SH-SY5Y (cell line): ENCODE measurements at regions not wholly inside any gene's neighbourhood (a gene's known extent, or its start where the extent isn't known, plus 50 kb on each side); places are given as distances from the start of the nearest gene placed in this dataset.

Source experiments
- GATA2 ChIP-seq: IDR thresholded peaks from 2 replicates; pipeline ENCODE4 v1.6.1; 2011; ENCODE audit warnings: mild to moderate bottlenecking, low read depth, low read length
- GATA3 ChIP-seq: IDR thresholded peaks from 2 replicates; pipeline ENCODE4 v1.6.1; 2011; ENCODE audit warnings: low read depth, mild to moderate bottlenecking, low read length, moderate library complexity

- TF ChIP-seq GATA3 (no peak), GATA2 (no peak)
Observed at GRCh38 chr7:23956772-23957576, 247.0 kb downstream of the STK31 start.

DNA sequence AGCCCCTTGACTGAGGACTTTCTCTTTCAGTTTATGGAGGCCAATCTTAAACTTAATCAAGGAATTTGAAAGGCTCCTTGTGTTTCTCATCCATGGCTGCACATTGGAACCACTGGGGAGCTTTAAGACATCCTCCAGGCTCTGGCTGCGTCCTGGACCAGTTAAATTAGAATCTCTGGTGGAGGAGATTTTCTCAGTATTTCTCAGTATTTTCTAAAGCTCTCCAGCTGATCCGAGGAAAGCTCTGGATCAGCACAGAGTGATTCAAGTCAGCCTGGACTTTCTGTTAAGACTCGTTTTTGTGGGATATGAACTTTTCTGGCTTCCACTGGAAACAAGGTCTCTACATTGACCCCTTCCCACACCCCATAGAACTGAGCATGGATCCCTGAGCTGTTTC is 249.8 kb downstream of the STK31 start:
- TF ChIP-seq GATA3: no peak
- no peak for TF ChIP-seq GATA2

DNA sequence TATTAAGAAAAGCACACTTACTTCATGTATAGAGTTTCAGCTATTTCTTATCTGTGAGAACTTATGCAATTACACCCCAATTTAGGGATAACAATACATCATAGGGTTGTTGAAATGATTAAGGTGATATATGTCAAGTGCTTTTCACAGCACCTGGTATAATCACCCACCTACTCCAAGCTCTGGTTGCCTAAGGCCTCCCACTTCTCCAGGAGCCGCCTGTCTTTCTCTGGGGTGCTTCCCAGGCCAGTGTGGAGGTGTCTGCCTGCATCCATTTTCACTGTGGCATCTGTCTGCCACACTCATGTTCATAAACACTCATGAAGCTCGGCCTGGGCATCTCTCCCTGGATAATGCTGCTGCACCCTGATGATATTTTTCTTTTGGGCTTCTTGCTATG is 250.3 kb downstream of the STK31 start:
- TF ChIP-seq GATA2 (no peak), GATA3 (no peak)

GRCh38 chr7:23963461-23964165 is 253.6 kb downstream of the STK31 start:
- TF ChIP-seq GATA3 (no peak), GATA2 (no peak)

DNA sequence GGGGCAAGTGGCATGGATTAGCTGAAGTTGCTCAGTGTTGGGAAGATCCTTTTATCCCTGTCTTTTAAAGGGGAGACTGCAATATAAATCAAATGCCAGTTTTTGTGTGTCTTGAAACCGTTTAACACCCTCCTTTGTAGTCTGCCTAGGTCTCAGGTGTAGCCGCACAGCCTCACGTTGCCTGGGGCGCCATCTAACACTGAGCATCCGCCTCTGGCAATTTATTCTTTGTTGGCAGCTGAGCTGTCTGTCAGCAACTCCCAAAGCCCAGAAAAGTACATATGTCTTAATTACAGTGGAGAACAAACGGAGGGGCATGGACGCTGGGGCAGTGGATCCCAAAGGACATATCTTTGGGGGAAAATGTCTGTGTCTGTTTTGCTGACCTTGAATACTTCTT is 254.7 kb downstream of the STK31 start:
- no peak for TF ChIP-seq GATA3
- no peak for TF ChIP-seq GATA2

- TF ChIP-seq GATA3 (no peak), GATA2 (no peak)
Observed at GRCh38 chr7:23965296-23965695, 255.3 kb downstream of the STK31 start.

GRCh38 chr7:23966941-23967340 is 256.9 kb downstream of the STK31 start:
- TF ChIP-seq GATA3 (no peak), GATA2 (no peak)

DNA sequence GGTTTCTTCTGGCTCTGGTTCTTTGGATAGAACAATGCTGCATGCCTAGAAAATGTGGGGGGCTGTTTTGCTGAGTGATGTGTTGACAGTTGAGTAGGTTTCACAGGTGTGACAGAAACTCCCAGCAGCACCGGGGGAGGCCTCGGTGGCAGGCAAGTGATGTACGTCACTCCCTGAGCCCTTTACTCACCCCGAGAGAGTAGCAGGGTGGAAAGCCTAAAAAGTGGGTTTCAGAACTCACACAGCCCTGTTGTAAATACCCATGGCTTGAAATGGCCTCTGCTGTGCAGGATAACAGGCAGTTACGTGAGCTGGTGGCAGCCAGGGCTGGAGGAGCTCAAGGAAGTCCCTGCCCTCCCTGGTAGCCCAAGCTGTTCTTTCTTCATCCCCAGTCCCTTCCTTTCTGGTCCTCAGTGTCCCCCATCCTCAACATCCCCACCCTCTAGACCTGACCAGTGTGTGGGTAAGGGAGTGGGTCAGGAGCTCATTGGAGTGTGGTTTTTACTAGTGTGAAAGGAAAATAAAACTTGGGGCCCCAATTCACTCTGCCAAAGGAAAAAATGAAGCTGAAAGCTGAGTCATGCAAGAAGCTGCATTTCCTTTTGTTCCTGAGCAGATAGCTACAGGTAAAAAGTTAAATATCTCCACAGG is 258.1 kb downstream of the STK31 start:
- TF ChIP-seq GATA3 (no peak), GATA2 (no peak)

DNA sequence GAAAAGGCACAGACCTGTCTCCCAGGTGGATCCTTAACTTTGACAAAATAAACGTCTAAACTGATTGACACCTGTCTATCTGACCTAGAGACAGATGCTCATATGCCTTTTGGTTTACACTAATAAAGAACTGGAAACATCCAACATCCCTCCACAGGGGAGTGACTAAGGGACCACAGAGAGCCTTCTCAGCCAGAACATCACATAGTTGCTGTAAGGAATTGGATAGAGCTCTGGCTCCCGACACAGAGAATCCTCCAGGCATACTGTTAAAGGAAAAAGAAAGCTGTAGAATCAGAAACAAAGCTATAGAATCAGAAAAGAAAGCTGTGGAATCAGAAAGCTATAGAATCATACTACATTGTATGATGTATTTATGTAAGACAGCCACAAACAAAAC is 258.8 kb downstream of the STK31 start:
- TF ChIP-seq GATA2 (no peak), GATA3 (no peak)

GRCh38 chr7:23969443-23969842 is 259.4 kb downstream of the STK31 start:
- TF ChIP-seq GATA3 (no peak), GATA2 (no peak)

- TF ChIP-seq GATA2 (no peak), GATA3 (no peak)
Observed at GRCh38 chr7:23970193-23970592, 260.2 kb downstream of the STK31 start.

GRCh38 chr7:23971031-23971430 is 261.0 kb downstream of the STK31 start:
- no peak for TF ChIP-seq GATA2
- TF ChIP-seq GATA3: no peak

DNA sequence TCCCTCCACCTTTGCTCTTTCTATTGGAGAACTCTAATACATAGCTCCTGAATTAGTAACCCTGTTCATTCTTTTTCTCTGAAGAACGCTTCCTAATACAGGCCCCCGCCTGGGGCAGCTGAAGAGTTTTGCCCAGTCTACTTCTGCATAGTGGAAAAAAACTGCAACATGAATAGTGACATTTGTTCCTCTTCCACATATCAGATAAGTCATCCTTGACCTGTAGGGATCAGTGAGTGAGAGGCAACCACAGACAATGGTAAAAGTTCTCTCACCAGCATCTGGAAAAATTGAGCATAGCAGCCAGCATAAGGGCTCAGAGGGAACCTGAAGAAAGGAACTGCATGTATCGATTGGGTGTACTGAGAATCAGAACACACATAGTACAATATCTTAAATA is 262.0 kb downstream of the STK31 start:
- TF ChIP-seq GATA3: no peak
- no peak for TF ChIP-seq GATA2

GRCh38 chr7:23973264-23973663 is 263.2 kb downstream of the STK31 start:
- TF ChIP-seq GATA2 (no peak), GATA3 (no peak)
